Gastroesophageal sphincter (tissue), 4 donors: ENCODE measurements at regions not wholly inside any gene's neighbourhood (a gene's known extent, or its start where the extent isn't known, plus 50 kb on each side); places are given as distances from the start of the nearest gene placed in this dataset.
"Not testable (repeated sequence)": the region's sequence is repeated elsewhere in the genome, so short reads cannot be mapped to it uniquely, and the experiment has no call there.

Experiments
- ATAC-seq: fragments of 150-250 bp; one replicate; pipeline ENCODE4 v1.9.1; 2016; ENCODE audit warnings: mild to moderate bottlenecking, moderate library complexity
- H3K27ac ChIP-seq, 4 donors: fragments of 200-600 bp; sonication (generic) in 3 of 4; 1 replicate in 3 of 4; 2 replicates in 1 of 4; pipeline ENCODE4 v1.5.1; 2016 to 2019
- H3K27me3 ChIP-seq: fragments of 200-600 bp; sonication (generic); one replicate; pipeline ENCODE4 v1.5.1; 2019
- H3K36me3 ChIP-seq, 2 donors: fragments of 200-600 bp; sonication (generic); one replicate each; pipeline ENCODE4 v1.5.1; 2019; ENCODE audit warnings: control low read depth in 1 of 2
- H3K4me1 ChIP-seq, 3 donors: fragments of 200-600 bp; sonication (generic); 1 replicate in 2 of 3; 2 replicates in 1 of 3; pipeline ENCODE4 v1.5.1; 2016 to 2019; ENCODE audit warnings: control low read depth in 2 of 3
- H3K4me3 ChIP-seq, 2 donors: fragments of 200-600 bp; sonication (generic); one replicate each; pipeline ENCODE4 v1.5.1; 2019; ENCODE audit warnings: mild to moderate bottlenecking in 1 of 2, moderate library complexity in 1 of 2
- H3K9me3 ChIP-seq, 3 donors: fragments of 200-600 bp; sonication (generic); one replicate each; pipeline ENCODE4 v1.5.1; 2017 to 2019; ENCODE audit warnings: control low read depth in 2 of 3
- WGBS, 2 donors: methylation state at CpG; one replicate each; pipeline ENCODE4 v1.1.5; 2018; ENCODE audit warnings: low coverage in 1 of 2; 5-methylcytosine and 5-hydroxymethylcytosine counted together

GRCh38 chr15:22134941-22135566, 54.7 kb downstream of the OR4M2 start:
- H3K4me1 ChIP-seq, H3K4me3 ChIP-seq, H3K9me3 ChIP-seq, H3K36me3 ChIP-seq, ATAC-seq, H3K27ac ChIP-seq, H3K27me3 ChIP-seq: not testable (repeated sequence)
- WGBS, 2 donors = no CpG with 5 or more reads among the region's 3 CpGs

- not testable (repeated sequence) for H3K9me3 ChIP-seq, H3K27me3 ChIP-seq, H3K4me3 ChIP-seq, H3K27ac ChIP-seq, H3K4me1 ChIP-seq, H3K36me3 ChIP-seq, ATAC-seq
- WGBS, 2 donors = no CpG with 5 or more reads among the region's 7 CpGs
These were observed 57.2 kb downstream of the OR4M2 start for GRCh38 chr15:22137572-22137971.

GRCh38 chr15:22141106-22141505, 60.8 kb downstream of the OR4M2 start:
- H3K36me3 ChIP-seq, H3K27me3 ChIP-seq, ATAC-seq, H3K4me3 ChIP-seq, H3K4me1 ChIP-seq, H3K9me3 ChIP-seq, H3K27ac ChIP-seq: not testable (repeated sequence)
- no CpG with 5 or more reads among the region's 9 CpGs for WGBS, 2 donors

- not testable (repeated sequence) for H3K27me3 ChIP-seq, H3K27ac ChIP-seq, H3K9me3 ChIP-seq, ATAC-seq, H3K4me3 ChIP-seq, H3K4me1 ChIP-seq, H3K36me3 ChIP-seq
- WGBS, 2 donors = no CpG with 5 or more reads among the region's 7 CpGs
These were observed 67.8 kb downstream of the OR4M2 start for GRCh38 chr15:22148109-22148508.

- H3K27me3 ChIP-seq, H3K27ac ChIP-seq, H3K36me3 ChIP-seq, ATAC-seq, H3K4me3 ChIP-seq, H3K4me1 ChIP-seq, H3K9me3 ChIP-seq: not testable (repeated sequence)
- no CpG with 5 or more reads among the region's 6 CpGs for WGBS, 2 donors
These were observed 77.9 kb downstream of the OR4M2 start for GRCh38 chr15:22158243-22158642.

- not testable (repeated sequence) for ATAC-seq, H3K36me3 ChIP-seq, H3K9me3 ChIP-seq, H3K4me3 ChIP-seq, H3K4me1 ChIP-seq, H3K27ac ChIP-seq, H3K27me3 ChIP-seq
- WGBS, 2 donors = no CpG with 5 or more reads among the region's 8 CpGs
These were observed 80.0 kb downstream of the OR4M2 start for GRCh38 chr15:22160283-22160682.

- not testable (repeated sequence) for H3K9me3 ChIP-seq, H3K4me1 ChIP-seq, H3K27me3 ChIP-seq, ATAC-seq, H3K27ac ChIP-seq, H3K36me3 ChIP-seq, H3K4me3 ChIP-seq
- WGBS, 2 donors = no CpG with 5 or more reads among the region's 2 CpGs
These were observed 80.4 kb downstream of the OR4M2 start for GRCh38 chr15:22160741-22161140.

- no CpG with 5 or more reads among the region's 4 CpGs for whole genome bisulfite sequencing, 2 donors
- not testable (repeated sequence) for H3K4me3 ChIP-seq, H3K27me3 ChIP-seq, H3K4me1 ChIP-seq, H3K27ac ChIP-seq, H3K36me3 ChIP-seq, H3K9me3 ChIP-seq, ATAC-seq
These were observed 81.1 kb downstream of the OR4M2 start for GRCh38 chr15:22161398-22161797.

- no CpG with 5 or more reads among the region's 5 CpGs for WGBS, 2 donors
- not testable (repeated sequence) for H3K9me3 ChIP-seq, H3K4me1 ChIP-seq, H3K27me3 ChIP-seq, H3K4me3 ChIP-seq, H3K36me3 ChIP-seq, ATAC-seq, H3K27ac ChIP-seq
These were observed 83.4 kb downstream of the OR4M2 start for GRCh38 chr15:22163715-22164114.

GRCh38 chr15:22167521-22167920, 87.2 kb downstream of the OR4M2 start:
- H3K27ac ChIP-seq, H3K36me3 ChIP-seq, H3K9me3 ChIP-seq, H3K4me1 ChIP-seq, H3K27me3 ChIP-seq, ATAC-seq, H3K4me3 ChIP-seq: not testable (repeated sequence)
- no CpG with 5 or more reads among the region's 3 CpGs for WGBS, 2 donors

GRCh38 chr15:22173029-22173998, 93.0 kb downstream of the OR4M2 start:
- not testable (repeated sequence) for ATAC-seq

GRCh38 chr15:22174088-22174487, 93.8 kb downstream of the OR4M2 start:
- WGBS, 2 donors = no CpG with 5 or more reads among the region's 5 CpGs
- H3K9me3 ChIP-seq, H3K27me3 ChIP-seq, H3K36me3 ChIP-seq, H3K4me1 ChIP-seq, ATAC-seq, H3K4me3 ChIP-seq, H3K27ac ChIP-seq: not testable (repeated sequence)

More at GRCh38 chr15:22173029-22173998, 93.0 kb downstream of the OR4M2 start:
- H3K4me1 ChIP-seq, H3K36me3 ChIP-seq, H3K27ac ChIP-seq, H3K4me3 ChIP-seq, H3K9me3 ChIP-seq, H3K27me3 ChIP-seq: not testable (repeated sequence)
- no CpG with 5 or more reads among the region's 19 CpGs for WGBS, 2 donors

- no CpG with 5 or more reads among the region's 7 CpGs for WGBS, 2 donors
- not testable (repeated sequence) for ATAC-seq, H3K4me1 ChIP-seq, H3K4me3 ChIP-seq, H3K9me3 ChIP-seq, H3K27ac ChIP-seq, H3K27me3 ChIP-seq, H3K36me3 ChIP-seq
These were observed 97.6 kb downstream of the OR4M2 start for GRCh38 chr15:22177965-22178364.

GRCh38 chr15:22178438-22178837, 98.1 kb downstream of the OR4M2 start:
- H3K27me3 ChIP-seq, H3K27ac ChIP-seq, H3K9me3 ChIP-seq, H3K4me1 ChIP-seq, H3K36me3 ChIP-seq, ATAC-seq, H3K4me3 ChIP-seq: not testable (repeated sequence)
- WGBS, 2 donors = no CpG with 5 or more reads among the region's 1 CpG
